ENCODE measurements at regions not wholly inside any gene's neighbourhood (a gene's known extent, or its start where the extent isn't known, plus 50 kb on each side); places are given as distances from the start of the nearest gene placed in this dataset.

GRCh38 chr19:28024920-28025319 is 1188.0 kb downstream of the UQCRFS1 start:
- DNase-seq (ENCODE audit: extremely low read depth, low read depth): no peak

GRCh38 chr19:28023064-28023463 is 1189.9 kb downstream of the UQCRFS1 start:
- no peak for DNase-seq (ENCODE audit: extremely low read depth, low read depth)

GRCh38 chr19:28022506-28022905 is 1190.4 kb downstream of the UQCRFS1 start:
- DNase-seq (ENCODE audit: extremely low read depth, low read depth): no peak

GRCh38 chr19:28021259-28022185 is 1191.4 kb downstream of the UQCRFS1 start:
- no peak for DNase-seq (ENCODE audit: extremely low read depth, low read depth)

- no peak for DNase-seq (ENCODE audit: extremely low read depth, low read depth)
These were observed 1192.2 kb downstream of the UQCRFS1 start for GRCh38 chr19:28020619-28021258.

- no peak for DNase-seq (ENCODE audit: extremely low read depth, low read depth)
These were observed 1193.0 kb downstream of the UQCRFS1 start for GRCh38 chr19:28019901-28020300.

GRCh38 chr19:28019371-28019770 is 1193.6 kb downstream of the UQCRFS1 start:
- no peak for DNase-seq (ENCODE audit: extremely low read depth, low read depth)

- DNase-seq (ENCODE audit: extremely low read depth, low read depth): no peak
These were observed 1194.5 kb downstream of the UQCRFS1 start for GRCh38 chr19:28018499-28018898.

GRCh38 chr19:28014615-28015405 is 1198.1 kb downstream of the UQCRFS1 start:
- no peak for DNase-seq (ENCODE audit: extremely low read depth, low read depth)

GRCh38 chr19:28012361-28012760 is 1200.6 kb downstream of the UQCRFS1 start:
- DNase-seq (ENCODE audit: extremely low read depth, low read depth): no peak

GRCh38 chr19:28010656-28011055 is 1202.3 kb downstream of the UQCRFS1 start:
- DNase-seq (ENCODE audit: extremely low read depth, low read depth): no peak

- DNase-seq (ENCODE audit: extremely low read depth, low read depth): no peak
These were observed 1203.3 kb downstream of the UQCRFS1 start for GRCh38 chr19:28009696-28010095.

GRCh38 chr19:28008695-28009094 is 1204.3 kb downstream of the UQCRFS1 start:
- DNase-seq (ENCODE audit: extremely low read depth, low read depth): no peak

GRCh38 chr19:28003543-28003942 is 1209.4 kb downstream of the UQCRFS1 start:
- DNase-seq (ENCODE audit: extremely low read depth, low read depth): no peak

GRCh38 chr19:27997069-27997468 is 1215.9 kb downstream of the UQCRFS1 start:
- no peak for DNase-seq (ENCODE audit: extremely low read depth, low read depth)

- DNase-seq (ENCODE audit: extremely low read depth, low read depth): no peak
These were observed 1219.1 kb downstream of the UQCRFS1 start for GRCh38 chr19:27993619-27994570.

- no peak for DNase-seq (ENCODE audit: extremely low read depth, low read depth)
These were observed 1226.7 kb downstream of the UQCRFS1 start for GRCh38 chr19:27986299-27986698.

- DNase-seq (ENCODE audit: extremely low read depth, low read depth): no peak
These were observed 1237.4 kb downstream of the UQCRFS1 start for GRCh38 chr19:27975419-27976005.

GRCh38 chr19:27974082-27974513 is 1238.9 kb downstream of the UQCRFS1 start:
- no peak for DNase-seq (ENCODE audit: extremely low read depth, low read depth)
